Cardiac muscle cell (in vitro differentiated cells and primary cell): ENCODE measurements at regions not wholly inside any gene's neighbourhood (a gene's known extent, or its start where the extent isn't known, plus 50 kb on each side); places are given as distances from the start of the nearest gene placed in this dataset.
A peak's percentile ranks its signal among the peaks of the same experiment; 100 is the strongest.

Experiments used
- DNase-seq, 2 donors: peaks; one replicate each; pipeline versions ENCODE4 v3.0.0 to v3.0.0-alpha.2; 2010 to 2017; ENCODE audit warnings: low read depth in 1 of 2, low spot score in 1 of 2
- H3K27ac ChIP-seq: fragments of 200-600 bp; sonication (generic); 2 replicates; pipeline ENCODE4 v1.5.1; 2016
- H3K27me3 ChIP-seq: fragments of 200-600 bp; sonication (generic); 2 replicates; pipeline ENCODE4 v1.6.0; 2016; ENCODE audit warnings: control low read depth
- H3K36me3 ChIP-seq: fragments of 200-600 bp; sonication (generic); 2 replicates; pipeline ENCODE4 v1.5.1; 2016; ENCODE audit warnings: control low read depth
- H3K4me1 ChIP-seq: fragments of 200-600 bp; sonication (generic); 2 replicates; pipeline ENCODE4 v1.8.1; 2017; ENCODE audit warnings: low read depth, mild to moderate bottlenecking, mixed run types
- H3K4me3 ChIP-seq: fragments of 200-600 bp; sonication (generic); 2 replicates; pipeline ENCODE4 v1.5.1; 2016; ENCODE audit warnings: mild to moderate bottlenecking
- H3K9me3 ChIP-seq: fragments of 200-600 bp; sonication (generic); 2 replicates; pipeline ENCODE4 v1.5.1; 2017; ENCODE audit warnings: low read depth, mild to moderate bottlenecking, control low read depth
- CTCF ChIP-seq: IDR thresholded peaks from 2 replicates; pipeline ENCODE4 v1.5.1; 2012; ENCODE audit warnings: low read depth, mild to moderate bottlenecking, low read length

GRCh38 chr9:121601194-121601593 is 50.2 kb upstream of the DAB2IP start:
- H3K9me3 ChIP-seq: no peaks in the 10 kb centered on the region
- H3K36me3 ChIP-seq: no peaks in the 10 kb centered on the region
- peaks cover 49% of the 10 kb centered on the region for H3K4me1 ChIP-seq
- TF ChIP-seq CTCF: no peak
- no peaks in the 10 kb centered on the region for H3K27me3 ChIP-seq
- H3K27ac ChIP-seq: no peak overlapping the region
- DNase-seq: peak in 1 of 2 donors; percentile 51
- H3K4me3 ChIP-seq: no peak overlapping the region
